ENCODE measurements at regions not wholly inside any gene's neighbourhood (a gene's known extent, or its start where the extent isn't known, plus 50 kb on each side); places are given as distances from the start of the nearest gene placed in this dataset.

- TF ChIP-seq ZNF592 (IDR thresholded peaks at IDR 0.05) (no peak), ZNF274 (IDR thresholded peaks at IDR 0.05; ENCODE audit: insufficient read depth, insufficient read length) (no peak), NBN (IDR thresholded peaks at IDR 0.05) (no peak), ELK1 (IDR thresholded peaks at IDR 0.05; ENCODE audit: low read depth, low read length) (no peak), STAT3 (IDR thresholded peaks at IDR 0.05; ENCODE audit: low read depth, low read length) (no peak)
Observed at GRCh38 chr6:67497749-67498148, 1137.3 kb upstream of the ADGRB3 start (continued).

- ChIA-PET RAD21 (ENCODE audit: unreplicated experiment) (no interaction called here), SMC1A (ENCODE audit: uncharacterized antibody, unreplicated experiment) (interaction anchor here (0.6 to 1.5 kb wide), 2 partner anchors 11 to 17 kb away, joined by 3 to 4 read pairs; no protein-coding TSS in a partner anchor), CTCF (interaction anchor here (1.0 kb wide), 1 partner anchor 11 kb away, joined by 3 read pairs; no protein-coding TSS in a partner anchor), POLR2A (no interaction called here)
- Histone ChIP-seq H3K27ac (ENCODE audit: control insufficient read depth, insufficient read depth) (no peak overlapping the region), H3K4me3 (no peak overlapping the region), H3K4me2 (ENCODE audit: control insufficient read depth, insufficient read depth) (no peak overlapping the region), H3K4me1 (ENCODE audit: control insufficient read depth, insufficient read depth, low read length) (no peaks in the 10 kb centered on the region), H3K9ac (ENCODE audit: control insufficient read depth, insufficient read depth, low read length) (no peak overlapping the region), H3K27me3 (replicated peaks in 1 of 2; ENCODE audit: control insufficient read depth in 2 of 2, insufficient read depth in 2 of 2, low read length in 1 of 2) (no peaks in the 10 kb centered on the region), H3K9me3 (replicated peaks; ENCODE audit: control insufficient read depth, insufficient read depth, low read length) (no peaks in the 10 kb centered on the region), H4K20me1 (ENCODE audit: control insufficient read depth, insufficient read depth) (no peaks in the 10 kb centered on the region), H3K79me2 (ENCODE audit: control insufficient read depth, insufficient read depth, low read length) (no peaks in the 10 kb centered on the region), H3K36me3 (ENCODE audit: control insufficient read depth in 2 of 2, insufficient read depth in 2 of 2, low read length in 1 of 2) (no peaks in the 10 kb centered on the region), H2AFZ (ENCODE audit: control insufficient read depth, low read depth, low read length) (no peak overlapping the region)
- DNase-seq (ENCODE audit: low read depth, low spot score) (no peak), ATAC-seq (no peak), FAIRE-seq (no peak)
- intact Hi-C loops (cut with micrococcal nuclease; ENCODE audit: unreplicated experiment) (no loop called here), in situ Hi-C loops (cut with MboI) (no loop called here)
- WGBS (ENCODE audit: insufficient coverage, insufficient replicate concordance, low lambda C conversion rate, missing lambda C conversion rate) = 39% methylated on average over 3 of the region's 3 CpGs
- no TSS peak for BruUV-seq (replicated peaks)
- TF ChIP-seq POU2F2 (IDR thresholded peaks at IDR 0.05; ENCODE audit: borderline replicate concordance, low read depth, low read length) = no peak
- TF ChIP-seq HSF1 (IDR thresholded peaks at IDR 0.05; ENCODE audit: low read depth, low read length) = no peak
- no peak for TF ChIP-seq CEBPZ (IDR thresholded peaks at IDR 0.05; ENCODE audit: low read depth, low read length)
- TF ChIP-seq KLF5 (IDR thresholded peaks at IDR 0.05; ENCODE audit: partially characterized antibody) = no peak
- TF ChIP-seq ATF3 (IDR thresholded peaks at IDR 0.05; ENCODE audit: borderline replicate concordance, extremely low read depth, low read depth, low read length) = no peak
- TF ChIP-seq RELA (IDR thresholded peaks at IDR 0.05; ENCODE audit: borderline replicate concordance, partially characterized antibody) = no peak
Observed at GRCh38 chr6:67496191-67496590, 1138.9 kb upstream of the ADGRB3 start.
